ENCODE measurements at regions not wholly inside any gene's neighbourhood (a gene's known extent, or its start where the extent isn't known, plus 50 kb on each side); places are given as distances from the start of the nearest gene placed in this dataset.

- H3K4me3 ChIP-seq: no peak overlapping the region
- TF ChIP-seq CTCF (IDR thresholded peaks at IDR 0.05): no peak
- no peak for DNase-seq
- no peak overlapping the region for H3K9ac ChIP-seq (ENCODE audit: low read depth in 2 of 2, low read length in 2 of 2)
- no peaks in the 10 kb centered on the region for H3K9me3 ChIP-seq
- H3K27me3 ChIP-seq: no peaks in the 10 kb centered on the region
- no peak overlapping the region for H3K27ac ChIP-seq
- no peaks in the 10 kb centered on the region for H3K4me1 ChIP-seq
- intact Hi-C loops (cut with DNase I): no loop called here
- no peaks in the 10 kb centered on the region for H3K36me3 ChIP-seq
Observed at GRCh38 chr18:60099709-60100108, 199.9 kb downstream of the PMAIP1 start.

GRCh38 chr18:60096428-60096827 lies 196.6 kb downstream of the PMAIP1 start:
- intact Hi-C loops (cut with DNase I): no loop called here
- DNase-seq: no peak
- H3K27ac ChIP-seq: no peak overlapping the region
- TF ChIP-seq CTCF (IDR thresholded peaks at IDR 0.05): no peak
- H3K9ac ChIP-seq (ENCODE audit: low read depth in 2 of 2, low read length in 2 of 2): no peak overlapping the region
- no peaks in the 10 kb centered on the region for H3K4me1 ChIP-seq
- no peaks in the 10 kb centered on the region for H3K36me3 ChIP-seq
- no peaks in the 10 kb centered on the region for H3K27me3 ChIP-seq
- H3K4me3 ChIP-seq: no peak overlapping the region
- no peaks in the 10 kb centered on the region for H3K9me3 ChIP-seq

GRCh38 chr18:60092073-60092472 lies 192.3 kb downstream of the PMAIP1 start:
- H3K4me3 ChIP-seq: no peak overlapping the region
- intact Hi-C loops (cut with DNase I): no loop called here
- no peak for DNase-seq
- no peaks in the 10 kb centered on the region for H3K36me3 ChIP-seq
- no peaks in the 10 kb centered on the region for H3K27me3 ChIP-seq
- H3K9ac ChIP-seq (ENCODE audit: low read depth in 2 of 2, low read length in 2 of 2): no peak overlapping the region
- no peaks in the 10 kb centered on the region for H3K9me3 ChIP-seq
- H3K27ac ChIP-seq: no peak overlapping the region
- no peak for TF ChIP-seq CTCF (IDR thresholded peaks at IDR 0.05)
- no peaks in the 10 kb centered on the region for H3K4me1 ChIP-seq

GRCh38 chr18:60090170-60090569 lies 190.4 kb downstream of the PMAIP1 start:
- Histone ChIP-seq H3K27me3 (no peaks in the 10 kb centered on the region), H3K9ac (ENCODE audit: low read depth in 2 of 2, low read length in 2 of 2) (no peak overlapping the region), H3K9me3 (no peaks in the 10 kb centered on the region), H3K4me3 (no peak overlapping the region), H3K36me3 (no peaks in the 10 kb centered on the region), H3K4me1 (no peaks in the 10 kb centered on the region), H3K27ac (no peak overlapping the region)
- intact Hi-C loops (cut with DNase I): no loop called here
- no peak for TF ChIP-seq CTCF (IDR thresholded peaks at IDR 0.05)
- DNase-seq: no peak

- no peaks in the 10 kb centered on the region for H3K36me3 ChIP-seq
- no peaks in the 10 kb centered on the region for H3K9me3 ChIP-seq
- H3K9ac ChIP-seq (ENCODE audit: low read depth in 2 of 2, low read length in 2 of 2): no peak overlapping the region
- no peak overlapping the region for H3K27ac ChIP-seq
- H3K4me3 ChIP-seq: no peak overlapping the region
- intact Hi-C loops (cut with DNase I): no loop called here
- no peaks in the 10 kb centered on the region for H3K27me3 ChIP-seq
- no peak for TF ChIP-seq CTCF (IDR thresholded peaks at IDR 0.05)
- no peak for DNase-seq
- no peaks in the 10 kb centered on the region for H3K4me1 ChIP-seq
Observed at GRCh38 chr18:60082790-60083189, 183.0 kb downstream of the PMAIP1 start.

- Histone ChIP-seq H3K36me3 (no peaks in the 10 kb centered on the region), H3K9me3 (no peaks in the 10 kb centered on the region), H3K27me3 (no peaks in the 10 kb centered on the region), H3K4me3 (no peak overlapping the region), H3K9ac (ENCODE audit: low read depth in 2 of 2, low read length in 2 of 2) (no peak overlapping the region), H3K4me1 (no peaks in the 10 kb centered on the region), H3K27ac (no peak overlapping the region)
- intact Hi-C loops (cut with DNase I): no loop called here
- no peak for TF ChIP-seq CTCF (IDR thresholded peaks at IDR 0.05)
- no peak for DNase-seq
Observed at GRCh38 chr18:60082282-60082681, 182.5 kb downstream of the PMAIP1 start.
